SU-DHL-6 (cell line): ENCODE measurements at regions not wholly inside any gene's neighbourhood (a gene's known extent, or its start where the extent isn't known, plus 50 kb on each side); places are given as distances from the start of the nearest gene placed in this dataset.

Experiments
- CTCF ChIP-seq: fragments of 200-600 bp; sonication (generic); IDR thresholded peaks from one replicate; pipeline ENCODE4 v1.5.1; 2017; ENCODE audit warnings: antibody characterized with exemption, mild to moderate bottlenecking, low read length, moderate library complexity; ENCODE audit not compliant: insufficient read depth, poor library complexity, severe bottlenecking
- EZH2phosphoT487 ChIP-seq: fragments of 200-600 bp; sonication (generic), shearing (Covaris generic); conservative IDR thresholded peaks from 2 replicates; pipeline ENCODE4 v1.6.1; 2018; ENCODE audit warnings: mild to moderate bottlenecking, antibody characterized with exemption, low read length, moderate library complexity, mixed read lengths

- no peak for TF ChIP-seq CTCF
- TF ChIP-seq EZH2phosphoT487: no peak
Observed at GRCh38 chr14:29299372-29299771, 532.8 kb downstream of the FOXG1 start.
